ENCODE measurements at regions not wholly inside any gene's neighbourhood (a gene's known extent, or its start where the extent isn't known, plus 50 kb on each side); places are given as distances from the start of the nearest gene placed in this dataset.

GRCh38 chr7:67857698-67858097 lies 861.1 kb downstream of the TYW1 start:
- ChIA-PET POLR2A (ENCODE audit: partially characterized antibody) (no interaction called here), CTCF (ENCODE audit: partially characterized antibody) (no interaction called here)
- Mint-ChIP-seq H3K4me3 (no peak overlapping the region), H3K9me3 (peaks cover 0 to 43% (median 24%) of the 10 kb centered on the region in 8 donors), H3K4me1 (no peaks in the 10 kb centered on the region), H3K27ac (no peak overlapping the region), H3K27me3 (no peaks in the 10 kb centered on the region), H3K36me3 (peaks cover 0 to 3% of the 10 kb centered on the region in 2 donors)
- no peaks in the 10 kb centered on the region for H3K36me3 ChIP-seq (ENCODE audit: insufficient read depth, low read length)
- H3K9me3 ChIP-seq (ENCODE audit: control insufficient read depth in 1 of 2, low read length in 2 of 2), result peaks cover 0 to 5% of the 10 kb centered on the region in 2 donors
- H3K27ac ChIP-seq (ENCODE audit: low read depth, low read length), result no peak overlapping the region
- DNase-seq, result no peak
- no peak overlapping the region for H3K4me3 ChIP-seq (ENCODE audit: low read length in 2 of 2)
- no peaks in the 10 kb centered on the region for H3K4me1 ChIP-seq (ENCODE audit: insufficient read depth, low read length)
- no peaks in the 10 kb centered on the region for H3K27me3 ChIP-seq (ENCODE audit: insufficient read depth, low read length)
- intact Hi-C loops (cut with micrococcal nuclease), result no loop called here

GRCh38 chr7:67858931-67859330 lies 862.3 kb downstream of the TYW1 start:
- Histone ChIP-seq H3K4me3 (ENCODE audit: low read length in 2 of 2) (no peak overlapping the region), H3K27ac (ENCODE audit: low read depth, low read length) (no peak overlapping the region), H3K9me3 (ENCODE audit: control insufficient read depth in 1 of 2, low read length in 2 of 2) (peaks cover 0 to 5% of the 10 kb centered on the region in 2 donors), H3K36me3 (ENCODE audit: insufficient read depth, low read length) (no peaks in the 10 kb centered on the region), H3K27me3 (ENCODE audit: insufficient read depth, low read length) (no peaks in the 10 kb centered on the region), H3K4me1 (ENCODE audit: insufficient read depth, low read length) (no peaks in the 10 kb centered on the region)
- Mint-ChIP-seq H3K27ac (no peak overlapping the region), H3K27me3 (no peaks in the 10 kb centered on the region), H3K9me3 (peaks cover 0 to 46% (median 28%) of the 10 kb centered on the region in 8 donors), H3K36me3 (peaks cover 0 to 3% of the 10 kb centered on the region in 2 donors), H3K4me1 (no peaks in the 10 kb centered on the region), H3K4me3 (no peak overlapping the region)
- no peak for DNase-seq
- ChIA-PET POLR2A (ENCODE audit: partially characterized antibody) (no interaction called here), CTCF (ENCODE audit: partially characterized antibody) (no interaction called here)
- intact Hi-C loops (cut with micrococcal nuclease), result no loop called here

GRCh38 chr7:67863911-67864310 lies 867.3 kb downstream of the TYW1 start:
- Histone ChIP-seq H3K36me3 (ENCODE audit: insufficient read depth, low read length) (no peaks in the 10 kb centered on the region), H3K4me3 (ENCODE audit: low read length in 2 of 2) (no peak overlapping the region), H3K27me3 (ENCODE audit: insufficient read depth, low read length) (no peaks in the 10 kb centered on the region), H3K4me1 (ENCODE audit: insufficient read depth, low read length) (no peaks in the 10 kb centered on the region), H3K27ac (ENCODE audit: low read depth, low read length) (no peak overlapping the region), H3K9me3 (ENCODE audit: control insufficient read depth in 1 of 2, low read length in 2 of 2) (peaks cover 0 to 5% of the 10 kb centered on the region in 2 donors)
- Mint-ChIP-seq H3K4me3 (no peak overlapping the region), H3K9me3 (peaks cover 0 to 39% (median 28%) of the 10 kb centered on the region in 8 donors), H3K27ac (no peak overlapping the region), H3K36me3 (peaks cover 0 to 3% of the 10 kb centered on the region in 2 donors), H3K4me1 (no peaks in the 10 kb centered on the region), H3K27me3 (no peaks in the 10 kb centered on the region)
- no peak for DNase-seq
- ChIA-PET POLR2A (ENCODE audit: partially characterized antibody) (no interaction called here), CTCF (ENCODE audit: partially characterized antibody) (no interaction called here)
- intact Hi-C loops (cut with micrococcal nuclease), result no loop called here

GRCh38 chr7:67866054-67866453 lies 869.4 kb downstream of the TYW1 start:
- Histone ChIP-seq H3K27me3 (ENCODE audit: insufficient read depth, low read length) (no peaks in the 10 kb centered on the region), H3K36me3 (ENCODE audit: insufficient read depth, low read length) (no peaks in the 10 kb centered on the region), H3K9me3 (ENCODE audit: control insufficient read depth in 1 of 2, low read length in 2 of 2) (peaks cover 0 to 5% of the 10 kb centered on the region in 2 donors), H3K4me3 (ENCODE audit: low read length in 2 of 2) (no peak overlapping the region), H3K27ac (ENCODE audit: low read depth, low read length) (no peak overlapping the region), H3K4me1 (ENCODE audit: insufficient read depth, low read length) (no peaks in the 10 kb centered on the region)
- H3K27me3 Mint-ChIP-seq, result no peaks in the 10 kb centered on the region
- H3K4me1 Mint-ChIP-seq, result no peaks in the 10 kb centered on the region
- ChIA-PET POLR2A (ENCODE audit: partially characterized antibody) (no interaction called here), CTCF (ENCODE audit: partially characterized antibody) (no interaction called here)
- peaks cover 0 to 3% of the 10 kb centered on the region in 2 donors for H3K36me3 Mint-ChIP-seq
- intact Hi-C loops (cut with micrococcal nuclease), result no loop called here
- H3K9me3 Mint-ChIP-seq, result peaks cover 2 to 42% (median 27%) of the 10 kb centered on the region in 8 donors
- no peak overlapping the region for H3K27ac Mint-ChIP-seq
- DNase-seq, result no peak
- H3K4me3 Mint-ChIP-seq, result no peak overlapping the region

- no peak overlapping the region for H3K4me3 Mint-ChIP-seq
- H3K27ac Mint-ChIP-seq, result no peak overlapping the region
- H3K4me1 ChIP-seq (ENCODE audit: insufficient read depth, low read length), result no peaks in the 10 kb centered on the region
- H3K9me3 ChIP-seq (ENCODE audit: control insufficient read depth in 1 of 2, low read length in 2 of 2), result no peaks in the 10 kb centered on the region
- ChIA-PET CTCF (ENCODE audit: partially characterized antibody) (no interaction called here), POLR2A (ENCODE audit: partially characterized antibody) (no interaction called here)
- H3K36me3 ChIP-seq (ENCODE audit: insufficient read depth, low read length), result no peaks in the 10 kb centered on the region
- intact Hi-C loops (cut with micrococcal nuclease), result no loop called here
- no peaks in the 10 kb centered on the region for H3K4me1 Mint-ChIP-seq
- H3K27me3 Mint-ChIP-seq, result no peaks in the 10 kb centered on the region
- peaks cover 2 to 37% (median 25%) of the 10 kb centered on the region in 8 donors for H3K9me3 Mint-ChIP-seq
- DNase-seq, result no peak
- H3K4me3 ChIP-seq (ENCODE audit: low read length in 2 of 2), result no peak overlapping the region
- H3K27me3 ChIP-seq (ENCODE audit: insufficient read depth, low read length), result no peaks in the 10 kb centered on the region
- H3K27ac ChIP-seq (ENCODE audit: low read depth, low read length), result no peak overlapping the region
- no peaks in the 10 kb centered on the region for H3K36me3 Mint-ChIP-seq
Observed at GRCh38 chr7:67866812-67867211, 870.2 kb downstream of the TYW1 start.

- Histone ChIP-seq H3K27ac (ENCODE audit: low read depth, low read length) (no peak overlapping the region), H3K36me3 (ENCODE audit: insufficient read depth, low read length) (no peaks in the 10 kb centered on the region), H3K4me1 (ENCODE audit: insufficient read depth, low read length) (no peaks in the 10 kb centered on the region), H3K27me3 (ENCODE audit: insufficient read depth, low read length) (no peaks in the 10 kb centered on the region), H3K4me3 (ENCODE audit: low read length in 2 of 2) (no peak overlapping the region), H3K9me3 (ENCODE audit: control insufficient read depth in 1 of 2, low read length in 2 of 2) (no peaks in the 10 kb centered on the region)
- Mint-ChIP-seq H3K4me1 (no peaks in the 10 kb centered on the region), H3K4me3 (no peak overlapping the region), H3K9me3 (peaks cover 4 to 26% (median 15%) of the 10 kb centered on the region in 8 donors), H3K27me3 (no peaks in the 10 kb centered on the region), H3K27ac (no peak overlapping the region), H3K36me3 (no peaks in the 10 kb centered on the region)
- no peak for DNase-seq
- intact Hi-C loops (cut with micrococcal nuclease), result no loop called here
- CTCF ChIA-PET (ENCODE audit: partially characterized antibody), result no interaction called here
- POLR2A ChIA-PET (ENCODE audit: partially characterized antibody), result no interaction called here
Observed at GRCh38 chr7:67870396-67870795, 873.8 kb downstream of the TYW1 start.

- no peaks in the 10 kb centered on the region for H3K36me3 Mint-ChIP-seq
- no peak overlapping the region for H3K4me3 Mint-ChIP-seq
- Histone ChIP-seq H3K36me3 (ENCODE audit: insufficient read depth, low read length) (no peaks in the 10 kb centered on the region), H3K27me3 (ENCODE audit: insufficient read depth, low read length) (no peaks in the 10 kb centered on the region), H3K9me3 (ENCODE audit: control insufficient read depth in 1 of 2, low read length in 2 of 2) (no peaks in the 10 kb centered on the region), H3K4me3 (ENCODE audit: low read length in 2 of 2) (no peak overlapping the region), H3K27ac (ENCODE audit: low read depth, low read length) (no peak overlapping the region), H3K4me1 (ENCODE audit: insufficient read depth, low read length) (no peaks in the 10 kb centered on the region)
- H3K27ac Mint-ChIP-seq, result no peak overlapping the region
- H3K4me1 Mint-ChIP-seq, result no peaks in the 10 kb centered on the region
- H3K9me3 Mint-ChIP-seq, result peaks cover 8 to 30% (median 11%) of the 10 kb centered on the region in 8 donors
- CTCF ChIA-PET (ENCODE audit: partially characterized antibody), result no interaction called here
- no peak for DNase-seq
- POLR2A ChIA-PET (ENCODE audit: partially characterized antibody), result no interaction called here
- H3K27me3 Mint-ChIP-seq, result no peaks in the 10 kb centered on the region
- intact Hi-C loops (cut with micrococcal nuclease), result no loop called here
Observed at GRCh38 chr7:67875558-67875957, 878.9 kb downstream of the TYW1 start.

GRCh38 chr7:67878808-67879207 lies 882.2 kb downstream of the TYW1 start:
- CTCF ChIA-PET (ENCODE audit: partially characterized antibody), result no interaction called here
- Histone ChIP-seq H3K4me3 (ENCODE audit: low read length in 2 of 2) (no peak overlapping the region), H3K4me1 (ENCODE audit: insufficient read depth, low read length) (no peaks in the 10 kb centered on the region), H3K27ac (ENCODE audit: low read depth, low read length) (no peak overlapping the region), H3K36me3 (ENCODE audit: insufficient read depth, low read length) (no peaks in the 10 kb centered on the region), H3K9me3 (ENCODE audit: control insufficient read depth in 1 of 2, low read length in 2 of 2) (no peaks in the 10 kb centered on the region), H3K27me3 (ENCODE audit: insufficient read depth, low read length) (no peaks in the 10 kb centered on the region)
- H3K4me3 Mint-ChIP-seq, result no peak overlapping the region
- H3K27me3 Mint-ChIP-seq, result no peaks in the 10 kb centered on the region
- peaks cover 6 to 32% (median 12%) of the 10 kb centered on the region in 8 donors for H3K9me3 Mint-ChIP-seq
- intact Hi-C loops (cut with micrococcal nuclease), result no loop called here
- POLR2A ChIA-PET (ENCODE audit: partially characterized antibody), result no interaction called here
- DNase-seq, result no peak
- no peaks in the 10 kb centered on the region for H3K36me3 Mint-ChIP-seq
- H3K27ac Mint-ChIP-seq, result peak overlapping the region in 1 of 7 donors; percentile 68
- no peaks in the 10 kb centered on the region for H3K4me1 Mint-ChIP-seq
